ENCODE measurements at regions not wholly inside any gene's neighbourhood (a gene's known extent, or its start where the extent isn't known, plus 50 kb on each side); places are given as distances from the start of the nearest gene placed in this dataset.

DNA sequence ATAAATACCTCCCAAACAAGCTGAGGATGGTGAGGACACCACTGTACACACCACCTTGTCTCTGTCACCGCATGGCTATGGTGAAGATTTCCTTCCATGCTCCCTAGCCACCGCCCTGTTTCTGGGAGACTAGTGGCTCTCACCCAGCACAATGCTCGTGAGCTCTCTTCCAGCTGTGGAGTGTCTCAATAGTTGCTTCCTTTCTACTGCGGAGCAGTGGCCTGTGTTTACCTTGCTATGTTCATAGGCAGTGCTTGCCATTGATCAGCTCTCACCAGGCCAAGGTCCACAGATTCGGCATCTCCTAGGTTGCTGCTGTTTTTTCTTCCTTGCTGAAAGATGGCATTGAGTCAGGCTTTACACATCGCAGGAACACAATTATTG is 313.6 kb upstream of the RTL1 start:
- TF ChIP-seq CTCF (IDR thresholded peaks at IDR 0.05; ENCODE audit: extremely low read depth in 1 of 2, insufficient read depth in 1 of 2, low read depth in 1 of 2, low read length in 2 of 2) (no peak), POLR2AphosphoS5 (IDR thresholded peaks at IDR 0.05; ENCODE audit: insufficient read depth, low read depth, low read length) (no peak), JUN (IDR thresholded peaks at IDR 0.05; ENCODE audit: borderline replicate concordance, insufficient read depth, insufficient read length, low read depth) (no peak)

Data from endothelial cell of umbilical vein (primary cell).